Dedifferentiated amniotic fluid mesenchymal stem cell (primary cell): ENCODE measurements at regions not wholly inside any gene's neighbourhood (a gene's known extent, or its start where the extent isn't known, plus 50 kb on each side); places are given as distances from the start of the nearest gene placed in this dataset.

ENCODE experiments used
- DNase-seq: peaks from one replicate; pipeline ENCODE4 v3.0.0-alpha.2; 2016; ENCODE audit errors: extremely low spot score

DNA sequence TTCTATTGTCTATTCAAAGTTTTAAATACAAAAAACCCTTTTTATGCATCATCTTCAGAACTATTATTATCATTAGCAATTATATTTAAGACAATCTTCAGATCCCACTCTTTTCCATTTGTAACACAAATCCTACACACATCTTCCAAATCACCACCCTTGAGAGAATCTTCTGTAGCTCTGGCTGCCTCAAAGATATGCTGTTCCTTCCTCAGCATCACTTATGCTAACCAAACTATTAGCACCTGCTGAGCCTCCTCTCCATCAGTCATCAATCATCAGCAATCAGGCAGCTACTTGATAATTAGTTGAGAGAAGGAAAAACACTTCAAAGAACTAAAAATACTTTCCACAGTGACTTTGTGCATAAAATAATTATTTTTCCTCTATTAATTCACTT lies 1082.2 kb downstream of the C4orf33 start:
- DNase-seq: no peak

GRCh38 chr4:130183096-130183495 lies 1087.1 kb downstream of the C4orf33 start:
- DNase-seq: no peak

DNA sequence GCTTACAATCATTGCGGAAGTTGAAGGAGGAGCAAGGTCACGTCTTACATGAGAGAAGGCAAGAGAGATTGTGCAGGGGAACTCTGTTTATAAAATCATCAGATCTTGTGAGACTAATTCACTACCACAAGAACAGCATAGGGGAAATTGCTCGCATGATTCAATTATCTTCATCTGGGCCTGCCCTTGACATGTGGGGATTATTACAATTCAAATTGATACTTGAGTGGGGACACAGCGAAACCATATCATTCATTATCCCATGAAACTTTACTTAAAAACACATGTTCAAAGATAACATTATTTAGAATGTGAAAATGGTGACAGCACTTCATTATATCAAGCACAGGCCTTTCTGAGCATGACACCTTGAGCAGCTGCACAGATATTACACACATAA lies 1087.8 kb downstream of the C4orf33 start:
- DNase-seq: no peak

DNA sequence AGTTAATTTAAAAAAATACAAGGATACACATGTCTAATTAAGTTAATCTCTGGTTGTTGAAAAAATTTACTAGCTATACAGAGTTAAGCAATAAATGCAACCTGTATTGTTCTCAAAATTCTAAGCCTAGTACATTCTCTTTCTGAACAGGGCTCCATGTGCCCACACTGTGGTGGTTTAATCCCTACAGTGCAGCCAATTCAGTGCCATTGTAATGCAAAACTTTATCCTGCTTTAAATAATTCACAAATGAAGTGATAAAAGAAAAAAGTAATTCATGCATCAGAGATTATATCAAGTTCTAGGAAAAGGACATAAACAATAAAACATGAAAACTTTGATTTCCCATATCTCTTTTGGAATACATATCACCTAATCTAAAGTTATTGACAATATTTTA lies 1089.2 kb downstream of the C4orf33 start:
- DNase-seq: no peak

DNA sequence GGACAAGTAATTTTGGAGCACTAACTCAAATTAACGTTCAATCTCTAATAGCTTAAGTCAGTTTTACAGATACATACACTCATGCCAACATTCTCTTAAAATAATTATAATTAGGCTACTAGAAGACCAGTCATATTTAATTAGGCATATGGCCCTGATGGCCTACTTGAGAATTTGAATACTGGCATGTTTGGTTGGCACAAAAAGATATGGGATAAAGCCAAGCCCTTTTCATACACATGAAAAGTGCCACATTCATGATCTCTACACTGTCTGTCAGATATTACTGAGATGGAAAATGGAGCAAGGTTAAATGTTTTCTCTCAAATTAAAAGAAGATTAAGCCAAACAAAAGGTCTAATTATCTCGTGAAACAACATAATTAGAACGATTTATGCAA lies 1091.0 kb downstream of the C4orf33 start:
- no peak for DNase-seq

- no peak for DNase-seq
Observed at GRCh38 chr4:130187587-130187986, 1091.6 kb downstream of the C4orf33 start.

- no peak for DNase-seq
Observed at GRCh38 chr4:130192787-130193186, 1096.8 kb downstream of the C4orf33 start.

DNA sequence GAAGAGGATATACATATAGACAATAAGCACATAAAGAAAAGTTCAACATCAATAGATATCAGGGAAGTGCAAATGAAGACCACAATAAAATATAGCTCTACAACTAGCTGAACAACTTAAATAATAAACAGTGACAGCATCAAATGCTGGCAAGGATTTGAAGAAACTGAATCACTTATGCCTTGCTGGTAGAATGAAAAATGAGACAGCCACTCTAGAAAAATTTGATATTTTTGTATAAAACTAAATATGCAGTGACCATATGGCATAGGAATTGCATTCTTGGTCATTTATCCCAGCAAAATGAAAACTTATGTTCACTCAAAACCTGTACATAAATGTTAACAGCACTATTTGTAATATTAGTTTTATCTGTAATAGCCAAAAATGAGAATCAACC lies 1102.0 kb downstream of the C4orf33 start:
- peak; percentile 78 for DNase-seq

DNA sequence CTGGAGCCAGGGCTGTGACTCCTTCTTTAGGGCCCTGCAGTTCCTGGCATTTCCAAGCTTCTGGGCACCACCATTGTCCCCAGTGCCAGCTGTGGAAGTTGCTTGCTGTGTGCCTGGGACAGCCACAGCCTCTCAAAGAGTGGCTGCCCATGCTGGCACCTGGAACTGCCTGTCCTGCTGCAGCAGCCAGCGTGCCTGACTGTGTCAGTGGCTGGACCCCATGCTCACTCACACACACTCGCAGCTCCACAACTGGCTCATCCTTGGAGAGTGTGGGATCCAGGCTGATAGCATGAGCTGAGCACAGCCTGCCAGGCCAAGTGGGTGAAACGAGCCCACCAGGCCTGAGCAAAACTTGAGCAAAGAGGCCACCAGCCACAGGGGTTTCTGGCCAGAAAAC lies 1107.6 kb downstream of the C4orf33 start:
- DNase-seq: no peak

- peak; percentile 83 for DNase-seq
Observed at GRCh38 chr4:130210864-130211263, 1114.9 kb downstream of the C4orf33 start.

GRCh38 chr4:130214268-130214667 lies 1118.3 kb downstream of the C4orf33 start:
- DNase-seq: no peak

GRCh38 chr4:130233377-130234047 lies 1137.6 kb downstream of the C4orf33 start:
- no peak for DNase-seq

DNA sequence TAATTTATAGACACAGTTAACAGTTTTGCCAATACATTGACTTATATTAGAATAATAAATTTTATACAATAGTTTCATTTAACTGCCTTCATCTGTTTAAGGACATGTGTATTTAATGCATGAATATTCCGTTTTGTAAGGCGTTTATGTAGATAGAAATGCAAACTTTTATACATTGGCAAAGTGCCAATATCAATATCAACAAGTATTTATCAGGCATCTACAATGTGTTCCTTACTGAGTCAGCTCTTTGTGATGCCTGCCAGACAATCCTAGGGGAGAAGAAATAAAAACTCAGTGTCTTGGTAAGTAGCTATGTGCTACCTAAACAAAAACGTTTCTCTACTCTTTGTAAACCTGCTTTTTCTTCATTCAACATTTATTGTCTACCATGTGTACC lies 1142.2 kb downstream of the C4orf33 start:
- DNase-seq: no peak

DNA sequence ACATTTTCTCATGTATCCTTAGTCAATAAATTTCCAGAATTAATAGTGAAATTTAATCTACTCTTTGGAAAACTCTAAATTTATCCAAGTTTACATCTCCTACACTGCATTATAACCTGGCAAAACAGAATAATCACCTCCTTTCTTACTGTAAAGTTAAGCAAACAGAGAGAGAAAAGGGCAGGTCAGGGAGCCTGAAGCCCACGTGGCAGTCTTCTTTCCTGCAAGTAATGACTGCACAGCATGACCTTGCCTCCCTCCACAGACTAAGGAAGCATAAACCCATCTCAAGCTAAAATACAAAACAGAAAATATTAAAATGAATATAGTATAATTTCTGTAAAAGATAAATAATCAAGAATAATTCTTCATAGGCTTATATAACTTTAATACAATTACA lies 1153.0 kb downstream of the C4orf33 start:
- DNase-seq: no peak

DNA sequence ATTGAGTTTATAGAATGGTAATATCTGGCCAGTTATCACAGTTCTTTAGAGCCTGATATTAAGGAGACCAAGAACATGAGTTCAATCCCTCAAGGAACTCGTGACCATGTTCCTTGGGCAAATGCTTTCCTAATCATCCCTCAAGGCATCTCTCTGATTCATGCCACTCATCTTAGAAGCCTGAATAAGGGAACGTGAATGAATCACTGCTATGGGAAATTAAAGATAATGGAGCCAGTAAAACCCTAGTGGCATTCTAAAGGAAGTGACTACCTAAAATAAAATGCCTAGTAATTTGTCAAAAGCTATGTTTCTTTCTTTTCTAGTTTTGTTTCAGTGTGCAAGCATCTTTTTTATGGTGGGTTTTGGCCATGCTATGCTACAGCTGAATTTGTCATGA lies 1161.3 kb downstream of the C4orf33 start:
- DNase-seq: peak; percentile 75

DNA sequence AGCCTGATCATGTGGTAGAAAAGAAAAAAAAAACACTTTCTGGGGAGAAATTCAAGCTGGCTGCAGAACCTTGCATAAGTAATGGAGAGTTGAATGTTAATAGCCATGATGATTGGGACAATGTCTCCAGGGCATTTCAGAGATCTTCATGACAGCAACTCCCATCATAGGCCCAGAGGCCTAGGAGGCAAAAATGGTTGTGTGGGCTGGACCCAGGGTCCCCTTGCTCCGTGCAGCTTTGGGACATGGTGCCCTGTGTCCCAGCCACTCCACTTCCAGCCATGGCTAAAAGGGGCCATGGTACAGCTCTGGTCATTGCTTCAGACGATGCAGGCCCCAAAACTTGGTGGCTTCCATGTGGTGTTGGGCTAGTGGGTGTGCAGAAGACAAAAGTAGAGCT lies 1170.9 kb downstream of the C4orf33 start:
- no peak for DNase-seq

- DNase-seq: no peak
Observed at GRCh38 chr4:130288576-130288975, 1192.6 kb downstream of the C4orf33 start.

- no peak for DNase-seq
Observed at GRCh38 chr4:130293692-130294091, 1197.7 kb downstream of the C4orf33 start.

DNA sequence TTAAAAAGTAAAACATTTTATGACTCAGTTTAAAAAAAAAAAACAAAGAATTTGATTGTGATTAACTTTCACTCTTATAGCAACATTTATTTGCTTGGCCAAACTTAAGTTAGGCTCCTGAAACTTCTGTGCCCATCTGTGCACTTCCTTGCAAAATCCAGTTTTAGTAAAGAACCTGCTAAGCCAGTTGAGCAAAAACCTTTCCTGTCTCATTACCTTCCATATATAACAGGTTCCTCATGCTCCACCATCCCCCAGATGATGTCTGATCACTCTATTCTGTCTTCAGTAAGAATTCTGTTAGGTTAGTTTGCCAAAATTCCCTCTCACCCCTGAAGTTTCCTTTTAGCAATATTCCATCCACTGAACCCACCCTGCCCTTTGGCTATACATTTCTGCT lies 1200.5 kb downstream of the C4orf33 start:
- DNase-seq: no peak

DNA sequence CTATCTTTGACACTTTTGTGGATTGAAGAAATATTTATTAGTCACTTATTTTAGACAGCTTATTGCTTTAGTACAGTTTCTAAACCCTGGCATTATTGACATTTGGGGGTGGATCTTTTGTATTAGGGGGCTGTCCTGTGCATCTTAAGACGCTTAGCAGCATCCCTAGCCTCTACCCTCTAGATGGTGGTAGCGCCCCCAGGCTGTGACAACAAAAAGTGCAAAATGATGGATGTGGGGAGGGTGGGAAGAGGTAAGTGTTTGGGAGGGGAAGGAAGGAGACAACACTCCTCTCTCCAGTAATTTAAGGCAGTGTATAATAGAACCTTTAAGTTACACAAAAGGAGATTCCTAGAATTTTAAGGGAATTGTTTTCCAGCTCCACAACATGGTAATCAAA lies 1210.6 kb downstream of the C4orf33 start:
- DNase-seq: no peak

DNA sequence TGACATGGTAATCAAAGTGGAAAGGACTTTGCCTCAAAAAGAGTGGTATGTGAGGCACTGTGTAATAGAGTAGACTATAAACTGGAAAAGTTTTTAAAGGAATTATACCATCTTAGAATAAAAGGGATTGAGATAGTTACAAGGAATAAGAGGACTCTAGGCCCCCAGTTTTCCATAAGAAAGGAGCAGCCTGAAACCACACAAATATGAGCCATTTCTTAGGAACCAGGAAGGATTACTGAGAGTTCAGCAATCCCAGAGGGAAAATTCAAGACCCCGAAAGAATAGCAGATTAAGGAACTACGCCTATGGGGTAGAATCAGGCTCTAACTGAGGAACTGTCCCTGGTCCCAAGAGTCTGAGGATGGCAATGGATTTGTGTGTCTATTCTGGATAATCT lies 1213.3 kb downstream of the C4orf33 start:
- DNase-seq: no peak

DNA sequence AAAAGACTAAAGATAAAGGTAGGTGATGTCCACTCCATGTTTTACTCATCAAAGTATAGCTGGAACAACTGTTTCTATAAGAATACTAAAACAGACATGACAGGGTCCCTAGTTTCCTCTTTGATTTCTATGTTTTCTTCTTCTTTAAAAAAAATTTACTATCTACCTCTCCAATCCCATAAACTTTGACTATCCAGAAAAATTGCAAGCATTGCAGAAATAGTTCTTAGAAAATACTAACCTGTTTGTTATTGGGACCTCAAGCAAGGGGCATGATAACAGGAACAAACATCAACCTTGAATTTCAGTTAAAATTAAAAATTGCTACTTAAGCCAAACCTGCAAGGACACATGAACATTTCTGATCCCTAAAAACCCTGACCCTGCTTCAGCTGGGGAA lies 1226.5 kb downstream of the C4orf33 start:
- DNase-seq: no peak

- no peak for DNase-seq
Observed at GRCh38 chr4:130329036-130329435, 1233.1 kb downstream of the C4orf33 start.

DNA sequence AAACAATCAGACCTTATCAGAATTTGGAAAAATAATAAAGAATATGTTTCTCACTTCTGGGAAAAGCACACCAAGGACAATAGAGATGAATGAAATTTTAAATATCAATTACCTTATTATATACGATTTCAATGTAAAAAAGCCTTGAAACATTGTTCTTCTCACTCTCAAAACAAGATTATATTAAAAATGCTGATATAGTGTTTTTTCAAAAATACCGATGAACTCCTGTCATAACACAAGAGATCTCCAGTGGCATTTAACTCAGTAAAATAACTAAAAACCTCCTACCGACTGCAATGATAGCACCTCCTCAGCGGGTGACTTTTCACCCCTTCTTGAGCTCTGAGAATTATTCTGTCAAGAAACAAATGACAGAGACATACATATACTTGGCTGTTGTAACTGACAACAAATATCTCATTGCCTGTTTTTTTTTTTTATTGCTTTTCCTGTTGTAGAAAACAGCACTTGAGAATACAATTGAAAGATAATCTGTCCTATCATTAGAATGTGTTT lies 1237.3 kb downstream of the C4orf33 start:
- no peak for DNase-seq
